HL-60 (cell line): ENCODE measurements at regions not wholly inside any gene's neighbourhood (a gene's known extent, or its start where the extent isn't known, plus 50 kb on each side); places are given as distances from the start of the nearest gene placed in this dataset.
"Not testable (repeated sequence)": the region's sequence is repeated elsewhere in the genome, so short reads cannot be mapped to it uniquely, and the experiment has no call there.

Source experiments
- DNase-seq, 2 experiments: peaks; one replicate each; pipeline ENCODE4 v3.0.0-alpha.2; 2010 to 2020; ENCODE audit warnings: low read depth in 1 of 2, low spot score in 1 of 2
- H3K27ac ChIP-seq: fragments of 250-450 bp; sonication (Bioruptor Pico); replicated peaks from 2 replicates; pipeline ENCODE4 v1.5.1; 2020; ENCODE audit warnings: mild to moderate bottlenecking, moderate library complexity
- H3K27me3 ChIP-seq: fragments of 250-450 bp; sonication (Bioruptor Pico); 2 replicates; pipeline ENCODE4 v1.5.1; 2021; ENCODE audit warnings: mild to moderate bottlenecking, moderate library complexity; ENCODE audit not compliant: insufficient read depth, poor library complexity, severe bottlenecking
- H3K4me3 ChIP-seq: replicated peaks from 2 replicates; pipeline ENCODE4 v1.5.1; 2011; ENCODE audit warnings: mild to moderate bottlenecking, control low read depth, low read length; ENCODE audit not compliant: insufficient read depth
- CTCF ChIP-seq: IDR thresholded peaks from one replicate; pipeline ENCODE4 v1.5.1; 2011; ENCODE audit warnings: low read length, control low read depth, inconsistent platforms; ENCODE audit not compliant: insufficient read depth
- GABPA ChIP-seq: IDR thresholded peaks from 2 replicates; pipeline ENCODE4 v1.6.1; 2012; ENCODE audit warnings: low read depth
- POLR2AphosphoS5 ChIP-seq: IDR thresholded peaks from 2 replicates; pipeline ENCODE4 v1.6.1; 2012; ENCODE audit warnings: low read depth
- REST ChIP-seq: IDR thresholded peaks from 2 replicates; pipeline ENCODE4 v1.6.1; 2012; ENCODE audit warnings: low read depth; ENCODE audit not compliant: insufficient replicate concordance
- SPI1 ChIP-seq: IDR thresholded peaks from 2 replicates; pipeline ENCODE4 v1.6.1; 2012; ENCODE audit warnings: low read depth, mild to moderate bottlenecking, borderline replicate concordance

GRCh38 chr14:87613881-87614280 is 379.1 kb downstream of the GALC start:
- Histone ChIP-seq H3K27me3 (peaks cover 4% of the 10 kb centered on the region), H3K4me3 (no peak overlapping the region), H3K27ac (no peak overlapping the region)
- no peak for DNase-seq
- TF ChIP-seq POLR2AphosphoS5 = no peak

GRCh38 chr14:87607056-87607455 is 385.9 kb downstream of the GALC start:
- not testable (repeated sequence) for DNase-seq, H3K27ac ChIP-seq

GRCh38 chr14:87601036-87601435 is 391.9 kb downstream of the GALC start:
- DNase-seq = no peak
- Histone ChIP-seq H3K27ac (no peak overlapping the region), H3K4me3 (no peak overlapping the region), H3K27me3 (no peaks in the 10 kb centered on the region)
- no peak for TF ChIP-seq POLR2AphosphoS5
- TF ChIP-seq CTCF = no peak
- TF ChIP-seq GABPA = no peak

More at GRCh38 chr14:87607056-87607455, 385.9 kb downstream of the GALC start:
- H3K27me3 ChIP-seq, H3K4me3 ChIP-seq: not testable (repeated sequence)

GRCh38 chr14:87600240-87600639 is 392.7 kb downstream of the GALC start:
- TF ChIP-seq POLR2AphosphoS5 (no peak), SPI1 (no peak), GABPA (no peak), CTCF (no peak), REST (no peak)
- Histone ChIP-seq H3K27ac (no peak overlapping the region), H3K27me3 (no peaks in the 10 kb centered on the region), H3K4me3 (no peak overlapping the region)
- no peak for DNase-seq

GRCh38 chr14:87581298-87581697 is 411.7 kb downstream of the GALC start:
- Histone ChIP-seq H3K4me3 (no peak overlapping the region), H3K27me3 (no peaks in the 10 kb centered on the region), H3K27ac (no peak overlapping the region)
- no peak for DNase-seq
- TF ChIP-seq GABPA (no peak), CTCF (no peak), SPI1 (no peak), REST (no peak), POLR2AphosphoS5 (no peak)
